ENCODE measurements at regions not wholly inside any gene's neighbourhood (a gene's known extent, or its start where the extent isn't known, plus 50 kb on each side); places are given as distances from the start of the nearest gene placed in this dataset.

DNA sequence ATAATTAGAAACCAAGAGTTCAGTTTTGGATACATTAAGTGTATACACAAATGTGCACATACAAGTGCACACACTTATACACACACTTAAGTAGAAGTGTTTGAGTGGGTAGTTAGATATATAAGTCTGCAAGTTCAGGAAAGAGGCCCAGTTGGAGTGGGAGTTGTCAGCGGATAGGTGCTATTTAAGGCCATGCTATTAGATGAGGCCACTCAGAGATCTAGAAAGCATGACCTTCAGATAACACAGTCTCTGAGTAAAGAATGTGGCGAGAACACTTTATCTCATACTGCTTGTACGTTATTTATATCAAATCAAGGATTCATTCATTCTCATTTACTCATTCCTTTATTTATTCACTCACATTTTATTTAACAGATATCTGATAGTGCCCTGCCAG is 206.2 kb downstream of the POSTN start:
- Mint-ChIP-seq H3K27me3 (ENCODE audit: insufficient read depth, low read depth, poor library complexity) (no peaks in the 10 kb centered on the region), H3K9me3 (no peaks in the 10 kb centered on the region), H3K27ac (no peak overlapping the region), H3K4me1 (peaks cover 5% of the 10 kb centered on the region; the same call in 2 of the 3 replicates), H3K36me3 (ENCODE audit: low read depth) (no peaks in the 10 kb centered on the region), H3K4me3 (no peak overlapping the region)
- no peak overlapping the region for H3K4me3 ChIP-seq
- H3K4me2 ChIP-seq, result no peak overlapping the region
- H3K4me1 ChIP-seq (ENCODE audit: insufficient read depth), result no peaks in the 10 kb centered on the region
- TF ChIP-seq ETS1 (IDR thresholded peaks at IDR 0.05) (no peak), STAT1 (IDR thresholded peaks at IDR 0.05; ENCODE audit: unreplicated experiment) (no peak), EZH2phosphoT487 (IDR thresholded peaks at IDR 0.05; ENCODE audit: unreplicated experiment) (no peak), EZH2 (IDR thresholded peaks at IDR 0.05; ENCODE audit: low read depth, unreplicated experiment) (no peak), CTCF (conservative IDR thresholded peaks at IDR 0.05; ENCODE audit: low read depth in 2 of 2) (no peak), CREB1 (CRISPR knock-in tag; IDR thresholded peaks at IDR 0.05; ENCODE audit: low read depth) (no peak), NANOG (IDR thresholded peaks at IDR 0.05; ENCODE audit: borderline replicate concordance) (no peak), POLR2AphosphoS5 (IDR thresholded peaks at IDR 0.05; ENCODE audit: low read depth) (no peak), ZNF114 (CRISPR knock-in tag; IDR thresholded peaks at IDR 0.05) (no peak), JUNB (IDR thresholded peaks at IDR 0.05; ENCODE audit: unreplicated experiment) (no peak), ZNF462 (CRISPR knock-in tag; IDR thresholded peaks at IDR 0.05) (no peak), ZNF331 (CRISPR knock-in tag; IDR thresholded peaks at IDR 0.05; ENCODE audit: low read depth) (no peak)
- TF ChIP-seq, protein P1, sequence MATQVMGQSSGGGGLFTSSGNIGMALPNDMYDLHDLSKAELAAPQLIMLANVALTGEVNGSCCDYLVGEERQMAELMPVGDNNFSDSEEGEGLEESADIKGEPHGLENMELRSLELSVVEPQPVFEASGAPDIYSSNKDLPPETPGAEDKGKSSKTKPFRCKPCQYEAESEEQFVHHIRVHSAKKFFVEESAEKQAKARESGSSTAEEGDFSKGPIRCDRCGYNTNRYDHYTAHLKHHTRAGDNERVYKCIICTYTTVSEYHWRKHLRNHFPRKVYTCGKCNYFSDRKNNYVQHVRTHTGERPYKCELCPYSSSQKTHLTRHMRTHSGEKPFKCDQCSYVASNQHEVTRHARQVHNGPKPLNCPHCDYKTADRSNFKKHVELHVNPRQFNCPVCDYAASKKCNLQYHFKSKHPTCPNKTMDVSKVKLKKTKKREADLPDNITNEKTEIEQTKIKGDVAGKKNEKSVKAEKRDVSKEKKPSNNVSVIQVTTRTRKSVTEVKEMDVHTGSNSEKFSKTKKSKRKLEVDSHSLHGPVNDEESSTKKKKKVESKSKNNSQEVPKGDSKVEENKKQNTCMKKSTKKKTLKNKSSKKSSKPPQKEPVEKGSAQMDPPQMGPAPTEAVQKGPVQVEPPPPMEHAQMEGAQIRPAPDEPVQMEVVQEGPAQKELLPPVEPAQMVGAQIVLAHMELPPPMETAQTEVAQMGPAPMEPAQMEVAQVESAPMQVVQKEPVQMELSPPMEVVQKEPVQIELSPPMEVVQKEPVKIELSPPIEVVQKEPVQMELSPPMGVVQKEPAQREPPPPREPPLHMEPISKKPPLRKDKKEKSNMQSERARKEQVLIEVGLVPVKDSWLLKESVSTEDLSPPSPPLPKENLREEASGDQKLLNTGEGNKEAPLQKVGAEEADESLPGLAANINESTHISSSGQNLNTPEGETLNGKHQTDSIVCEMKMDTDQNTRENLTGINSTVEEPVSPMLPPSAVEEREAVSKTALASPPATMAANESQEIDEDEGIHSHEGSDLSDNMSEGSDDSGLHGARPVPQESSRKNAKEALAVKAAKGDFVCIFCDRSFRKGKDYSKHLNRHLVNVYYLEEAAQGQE (IDR thresholded peaks at IDR 0.05; ENCODE audit: unreplicated experiment), result no peak
- H3K79me2 ChIP-seq (replicated peaks; ENCODE audit: insufficient read depth), result no peaks in the 10 kb centered on the region
- DNase-seq (ENCODE audit: low spot score) (no peak), ATAC-seq (no peak)
- no peak overlapping the region for H3K27ac ChIP-seq (ENCODE audit: low read depth)
- H3K27me3 ChIP-seq (ENCODE audit: insufficient read depth), result no peaks in the 10 kb centered on the region
- peaks cover 9% of the 10 kb centered on the region for H3K9me2 ChIP-seq (ENCODE audit: insufficient read depth)
- no peak overlapping the region for H2AFZ ChIP-seq
- H3K36me3 ChIP-seq (ENCODE audit: insufficient read depth), result no peaks in the 10 kb centered on the region
- H3F3A ChIP-seq (replicated peaks; ENCODE audit: low read depth), result no peaks in the 10 kb centered on the region
- no peaks in the 10 kb centered on the region for H4K20me1 ChIP-seq (replicated peaks; ENCODE audit: insufficient read depth)

All from GM23338 (cell line).